GM23338 (cell line): ENCODE measurements at regions not wholly inside any gene's neighbourhood (a gene's known extent, or its start where the extent isn't known, plus 50 kb on each side); places are given as distances from the start of the nearest gene placed in this dataset.

Experiments used
- ATAC-seq: fragments of 200-7000 bp; cut with Tn5 transposase; 3 replicates; pipeline ENCODE4 v1.9.1; 2020
- DNase-seq: peaks from one replicate; pipeline ENCODE4 v3.0.0-alpha.2; 2015; ENCODE audit warnings: low spot score
- H2AFZ ChIP-seq: fragments of 200-600 bp; sonication (generic); 2 replicates; pipeline ENCODE4 v1.8.0; 2016; ENCODE audit warnings: antibody characterized with exemption, mild to moderate bottlenecking, moderate library complexity
- H3F3A ChIP-seq: fragments of 200-600 bp; sonication (generic); replicated peaks from 2 replicates; pipeline ENCODE4 v1.8.0; 2017; ENCODE audit warnings: antibody characterized with exemption, mixed run types, low read depth
- H3K27ac ChIP-seq: fragments of 200-600 bp; sonication (generic); 2 replicates; pipeline ENCODE4 v1.6.1; 2016; ENCODE audit warnings: low read depth
- H3K27me3 ChIP-seq: fragments of 200-600 bp; sonication (generic); 2 replicates; pipeline ENCODE4 v1.8.0; 2016; ENCODE audit warnings: mild to moderate bottlenecking, mixed run types, moderate library complexity; ENCODE audit not compliant: insufficient read depth
- H3K36me3 ChIP-seq: fragments of 200-600 bp; sonication (generic); 2 replicates; pipeline ENCODE4 v1.8.0; 2016; ENCODE audit warnings: mild to moderate bottlenecking; ENCODE audit not compliant: insufficient read depth
- H3K4me1 ChIP-seq: fragments of 200-600 bp; sonication (generic); 2 replicates; pipeline ENCODE4 v1.8.0; 2016; ENCODE audit warnings: mild to moderate bottlenecking, moderate library complexity; ENCODE audit not compliant: insufficient read depth
- H3K4me2 ChIP-seq: fragments of 200-600 bp; sonication (generic); 2 replicates; pipeline ENCODE4 v1.7.1; 2017; ENCODE audit warnings: mixed run types
- H3K4me3 ChIP-seq: fragments of 200-600 bp; sonication (generic); 2 replicates; pipeline ENCODE4 v1.6.1; 2016; ENCODE audit warnings: mixed run types
- H3K79me2 ChIP-seq: fragments of 200-600 bp; sonication (generic); replicated peaks from 2 replicates; pipeline ENCODE4 v1.8.0; 2017; ENCODE audit warnings: mild to moderate bottlenecking; ENCODE audit not compliant: insufficient read depth
- H3K9me2 ChIP-seq: fragments of 200-600 bp; sonication (generic); 2 replicates; pipeline ENCODE4 v1.8.0; 2017; ENCODE audit not compliant: insufficient read depth
- H4K20me1 ChIP-seq: fragments of 200-600 bp; sonication (generic); replicated peaks from 2 replicates; pipeline ENCODE4 v1.8.0; 2017; ENCODE audit warnings: mild to moderate bottlenecking; ENCODE audit not compliant: insufficient read depth
- H3K27ac Mint-ChIP-seq: 2 replicates; pipeline ENCODE4 v1.8.0; 2020; ENCODE audit warnings: inconsistent platforms, mild to moderate bottlenecking, moderate library complexity, mixed read lengths
- H3K27me3 Mint-ChIP-seq: 3 replicates; pipeline ENCODE4 v1.8.0; 2022; ENCODE audit warnings: low read depth, mild to moderate bottlenecking, moderate library complexity, mixed read lengths, inconsistent platforms; ENCODE audit not compliant: insufficient read depth, poor library complexity
- H3K36me3 Mint-ChIP-seq: 3 replicates; pipeline ENCODE4 v1.8.0; 2021; ENCODE audit warnings: low read depth, mild to moderate bottlenecking, inconsistent platforms, moderate library complexity, mixed read lengths
- H3K4me1 Mint-ChIP-seq: 3 replicates; pipeline ENCODE4 v1.8.0; 2020; ENCODE audit warnings: mild to moderate bottlenecking, inconsistent platforms, mixed read lengths
- H3K4me3 Mint-ChIP-seq: 3 replicates; pipeline ENCODE4 v1.8.0; 2021; ENCODE audit warnings: moderate library complexity, mild to moderate bottlenecking, inconsistent platforms, mixed read lengths
- H3K9me3 Mint-ChIP-seq: 3 replicates; pipeline ENCODE4 v1.8.0; 2020; ENCODE audit warnings: moderate library complexity, mild to moderate bottlenecking, inconsistent platforms, mixed read lengths
- CREB1 ChIP-seq: fragments of 250-450 bp; sonication (Bioruptor Pico); IDR thresholded peaks from 2 replicates; pipeline ENCODE4 v1.5.0; 2020; ENCODE audit warnings: low read depth, mild to moderate bottlenecking, moderate library complexity
- JUNB ChIP-seq: IDR thresholded peaks from one replicate; pipeline ENCODE4 v1.6.1; 2016; ENCODE audit warnings: antibody characterized with exemption; ENCODE audit not compliant: unreplicated experiment
- NANOG ChIP-seq: IDR thresholded peaks from 2 replicates; pipeline ENCODE4 v1.6.1; 2016; ENCODE audit warnings: antibody characterized with exemption, borderline replicate concordance
- POLR2AphosphoS5 ChIP-seq: IDR thresholded peaks from 2 replicates; pipeline ENCODE4 v1.6.1; 2016; ENCODE audit warnings: antibody characterized with exemption, low read depth
- TF ChIP-seq, protein P1 (sequence below): fragments of 250-450 bp; sonication (Bioruptor Pico); IDR thresholded peaks from 2 replicates; pipeline ENCODE4 v1.5.0; 2020; ENCODE audit warnings: mild to moderate bottlenecking, moderate library complexity
- TF ChIP-seq, protein P2 (sequence below), 2 experiments: fragments of 200-600 bp in 1 of 2; sonication (generic) in 1 of 2; conservative IDR thresholded peaks; 2 replicates each; pipeline versions ENCODE4 v1.5.1 to v1.6.1; 2016 to 2017; ENCODE audit warnings: antibody characterized with exemption in 2 of 2, low read depth in 2 of 2, mild to moderate bottlenecking in 2 of 2, moderate library complexity in 1 of 2
- TF ChIP-seq, protein P3 (sequence below): IDR thresholded peaks from 2 replicates; pipeline ENCODE4 v1.6.1; 2016; ENCODE audit warnings: antibody characterized with exemption

DNA sequence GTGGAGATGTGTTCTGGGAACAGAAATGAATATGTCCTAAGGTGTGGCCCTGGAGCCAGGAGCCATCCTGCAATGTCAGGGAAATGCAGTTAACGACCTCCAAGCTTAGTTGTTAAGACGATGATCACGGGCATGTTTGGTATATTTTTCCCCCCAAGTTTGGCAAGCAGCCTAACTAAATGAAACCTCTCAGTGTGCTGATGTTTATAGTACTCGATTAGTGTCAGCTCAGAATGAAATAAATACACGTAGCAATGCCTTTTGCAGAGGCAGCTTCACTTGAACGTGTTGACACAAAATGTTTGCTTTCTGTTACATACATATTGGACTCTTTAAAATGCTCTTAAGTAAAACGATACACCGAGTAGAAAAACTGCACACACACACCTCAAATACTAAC, 76.2 kb upstream of the OLIG3 start:
- Histone ChIP-seq H3K4me1 (no peaks in the 10 kb centered on the region), H3F3A (no peaks in the 10 kb centered on the region), H3K27ac (no peak overlapping the region), H2AFZ (no peak overlapping the region), H3K9me2 (no peaks in the 10 kb centered on the region), H3K36me3 (no peaks in the 10 kb centered on the region), H3K27me3 (no peaks in the 10 kb centered on the region), H4K20me1 (no peaks in the 10 kb centered on the region), H3K79me2 (no peaks in the 10 kb centered on the region), H3K4me3 (no peak overlapping the region), H3K4me2 (no peak overlapping the region)
- H3K27ac Mint-ChIP-seq = no peak overlapping the region
- H3K27me3 Mint-ChIP-seq = peaks cover 1% of the 10 kb centered on the region
- no peak for TF ChIP-seq JUNB
- TF ChIP-seq, protein P1, sequence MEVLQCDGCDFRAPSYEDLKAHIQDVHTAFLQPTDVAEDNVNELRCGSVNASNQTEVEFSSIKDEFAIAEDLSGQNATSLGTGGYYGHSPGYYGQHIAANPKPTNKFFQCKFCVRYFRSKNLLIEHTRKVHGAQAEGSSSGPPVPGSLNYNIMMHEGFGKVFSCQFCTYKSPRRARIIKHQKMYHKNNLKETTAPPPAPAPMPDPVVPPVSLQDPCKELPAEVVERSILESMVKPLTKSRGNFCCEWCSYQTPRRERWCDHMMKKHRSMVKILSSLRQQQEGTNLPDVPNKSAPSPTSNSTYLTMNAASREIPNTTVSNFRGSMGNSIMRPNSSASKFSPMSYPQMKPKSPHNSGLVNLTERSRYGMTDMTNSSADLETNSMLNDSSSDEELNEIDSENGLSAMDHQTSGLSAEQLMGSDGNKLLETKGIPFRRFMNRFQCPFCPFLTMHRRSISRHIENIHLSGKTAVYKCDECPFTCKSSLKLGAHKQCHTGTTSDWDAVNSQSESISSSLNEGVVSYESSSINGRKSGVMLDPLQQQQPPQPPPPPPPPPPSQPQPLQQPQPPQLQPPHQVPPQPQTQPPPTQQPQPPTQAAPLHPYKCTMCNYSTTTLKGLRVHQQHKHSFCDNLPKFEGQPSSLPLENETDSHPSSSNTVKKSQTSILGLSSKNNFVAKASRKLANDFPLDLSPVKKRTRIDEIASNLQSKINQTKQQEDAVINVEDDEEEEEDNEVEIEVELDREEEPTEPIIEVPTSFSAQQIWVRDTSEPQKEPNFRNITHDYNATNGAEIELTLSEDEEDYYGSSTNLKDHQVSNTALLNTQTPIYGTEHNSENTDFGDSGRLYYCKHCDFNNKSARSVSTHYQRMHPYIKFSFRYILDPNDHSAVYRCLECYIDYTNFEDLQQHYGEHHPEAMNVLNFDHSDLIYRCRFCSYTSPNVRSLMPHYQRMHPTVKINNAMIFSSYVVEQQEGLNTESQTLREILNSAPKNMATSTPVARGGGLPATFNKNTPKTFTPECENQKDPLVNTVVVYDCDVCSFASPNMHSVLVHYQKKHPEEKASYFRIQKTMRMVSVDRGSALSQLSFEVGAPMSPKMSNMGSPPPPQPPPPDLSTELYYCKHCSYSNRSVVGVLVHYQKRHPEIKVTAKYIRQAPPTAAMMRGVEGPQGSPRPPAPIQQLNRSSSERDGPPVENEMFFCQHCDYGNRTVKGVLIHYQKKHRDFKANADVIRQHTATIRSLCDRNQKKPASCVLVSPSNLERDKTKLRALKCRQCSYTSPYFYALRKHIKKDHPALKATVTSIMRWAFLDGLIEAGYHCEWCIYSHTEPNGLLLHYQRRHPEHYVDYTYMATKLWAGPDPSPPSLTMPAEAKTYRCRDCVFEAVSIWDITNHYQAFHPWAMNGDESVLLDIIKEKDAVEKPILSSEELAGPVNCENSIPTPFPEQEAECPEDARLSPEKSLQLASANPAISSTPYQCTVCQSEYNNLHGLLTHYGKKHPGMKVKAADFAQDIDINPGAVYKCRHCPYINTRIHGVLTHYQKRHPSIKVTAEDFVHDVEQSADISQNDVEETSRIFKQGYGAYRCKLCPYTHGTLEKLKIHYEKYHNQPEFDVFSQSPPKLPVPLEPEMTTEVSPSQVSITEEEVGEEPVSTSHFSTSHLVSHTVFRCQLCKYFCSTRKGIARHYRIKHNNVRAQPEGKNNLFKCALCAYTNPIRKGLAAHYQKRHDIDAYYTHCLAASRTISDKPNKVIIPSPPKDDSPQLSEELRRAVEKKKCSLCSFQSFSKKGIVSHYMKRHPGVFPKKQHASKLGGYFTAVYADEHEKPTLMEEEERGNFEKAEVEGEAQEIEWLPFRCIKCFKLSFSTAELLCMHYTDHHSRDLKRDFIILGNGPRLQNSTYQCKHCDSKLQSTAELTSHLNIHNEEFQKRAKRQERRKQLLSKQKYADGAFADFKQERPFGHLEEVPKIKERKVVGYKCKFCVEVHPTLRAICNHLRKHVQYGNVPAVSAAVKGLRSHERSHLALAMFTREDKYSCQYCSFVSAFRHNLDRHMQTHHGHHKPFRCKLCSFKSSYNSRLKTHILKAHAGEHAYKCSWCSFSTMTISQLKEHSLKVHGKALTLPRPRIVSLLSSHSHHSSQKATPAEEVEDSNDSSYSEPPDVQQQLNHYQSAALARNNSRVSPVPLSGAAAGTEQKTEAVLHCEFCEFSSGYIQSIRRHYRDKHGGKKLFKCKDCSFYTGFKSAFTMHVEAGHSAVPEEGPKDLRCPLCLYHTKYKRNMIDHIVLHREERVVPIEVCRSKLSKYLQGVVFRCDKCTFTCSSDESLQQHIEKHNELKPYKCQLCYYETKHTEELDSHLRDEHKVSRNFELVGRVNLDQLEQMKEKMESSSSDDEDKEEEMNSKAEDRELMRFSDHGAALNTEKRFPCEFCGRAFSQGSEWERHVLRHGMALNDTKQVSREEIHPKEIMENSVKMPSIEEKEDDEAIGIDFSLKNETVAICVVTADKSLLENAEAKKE (CRISPR knock-in tag) = no peak
- TF ChIP-seq, protein P2, sequence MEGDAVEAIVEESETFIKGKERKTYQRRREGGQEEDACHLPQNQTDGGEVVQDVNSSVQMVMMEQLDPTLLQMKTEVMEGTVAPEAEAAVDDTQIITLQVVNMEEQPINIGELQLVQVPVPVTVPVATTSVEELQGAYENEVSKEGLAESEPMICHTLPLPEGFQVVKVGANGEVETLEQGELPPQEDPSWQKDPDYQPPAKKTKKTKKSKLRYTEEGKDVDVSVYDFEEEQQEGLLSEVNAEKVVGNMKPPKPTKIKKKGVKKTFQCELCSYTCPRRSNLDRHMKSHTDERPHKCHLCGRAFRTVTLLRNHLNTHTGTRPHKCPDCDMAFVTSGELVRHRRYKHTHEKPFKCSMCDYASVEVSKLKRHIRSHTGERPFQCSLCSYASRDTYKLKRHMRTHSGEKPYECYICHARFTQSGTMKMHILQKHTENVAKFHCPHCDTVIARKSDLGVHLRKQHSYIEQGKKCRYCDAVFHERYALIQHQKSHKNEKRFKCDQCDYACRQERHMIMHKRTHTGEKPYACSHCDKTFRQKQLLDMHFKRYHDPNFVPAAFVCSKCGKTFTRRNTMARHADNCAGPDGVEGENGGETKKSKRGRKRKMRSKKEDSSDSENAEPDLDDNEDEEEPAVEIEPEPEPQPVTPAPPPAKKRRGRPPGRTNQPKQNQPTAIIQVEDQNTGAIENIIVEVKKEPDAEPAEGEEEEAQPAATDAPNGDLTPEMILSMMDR (conservative IDR thresholded peaks at IDR 0.05; ENCODE audit: low read depth in 2 of 2) = no peak
- TF ChIP-seq POLR2AphosphoS5 = no peak
- TF ChIP-seq, protein P3, sequence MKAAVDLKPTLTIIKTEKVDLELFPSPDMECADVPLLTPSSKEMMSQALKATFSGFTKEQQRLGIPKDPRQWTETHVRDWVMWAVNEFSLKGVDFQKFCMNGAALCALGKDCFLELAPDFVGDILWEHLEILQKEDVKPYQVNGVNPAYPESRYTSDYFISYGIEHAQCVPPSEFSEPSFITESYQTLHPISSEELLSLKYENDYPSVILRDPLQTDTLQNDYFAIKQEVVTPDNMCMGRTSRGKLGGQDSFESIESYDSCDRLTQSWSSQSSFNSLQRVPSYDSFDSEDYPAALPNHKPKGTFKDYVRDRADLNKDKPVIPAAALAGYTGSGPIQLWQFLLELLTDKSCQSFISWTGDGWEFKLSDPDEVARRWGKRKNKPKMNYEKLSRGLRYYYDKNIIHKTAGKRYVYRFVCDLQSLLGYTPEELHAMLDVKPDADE = no peak
- no peak for TF ChIP-seq CREB1 (CRISPR knock-in tag)
- no peak for TF ChIP-seq NANOG
- H3K9me3 Mint-ChIP-seq = no peaks in the 10 kb centered on the region
- DNase-seq = no peak
- no peak overlapping the region for H3K4me3 Mint-ChIP-seq
- peaks cover 17% of the 10 kb centered on the region for H3K4me1 Mint-ChIP-seq
- no peak for ATAC-seq
- H3K36me3 Mint-ChIP-seq = no peaks in the 10 kb centered on the region
